Prostate gland (tissue), 2 donors: ENCODE measurements at regions not wholly inside any gene's neighbourhood (a gene's known extent, or its start where the extent isn't known, plus 50 kb on each side); places are given as distances from the start of the nearest gene placed in this dataset.

Source experiments
- POLR2A ChIP-seq: fragments of 450-650 bp; IDR thresholded peaks from one replicate; pipeline ENCODE4 v1.6.1; 2016; ENCODE audit warnings: antibody characterized with exemption, mild to moderate bottlenecking
- POLR2AphosphoS5 ChIP-seq: sonication (generic); formaldehyde crosslinking; IDR thresholded peaks from one replicate; pipeline ENCODE4 v1.6.1; 2017; ENCODE audit warnings: antibody characterized with exemption
- TF ChIP-seq, protein P1 (sequence below), 4 experiments: fragments of 200-600 bp in 2 of 4; fragments of 450-650 bp in 2 of 4; sonication (generic) in 2 of 4; IDR thresholded peaks; 1 replicate in 3 of 4; 2 replicates in 1 of 4; pipeline ENCODE4 v1.5.1; 2016 to 2019; ENCODE audit warnings: antibody characterized with exemption in 4 of 4, mild to moderate bottlenecking in 2 of 4, moderate library complexity in 2 of 4

DNA sequence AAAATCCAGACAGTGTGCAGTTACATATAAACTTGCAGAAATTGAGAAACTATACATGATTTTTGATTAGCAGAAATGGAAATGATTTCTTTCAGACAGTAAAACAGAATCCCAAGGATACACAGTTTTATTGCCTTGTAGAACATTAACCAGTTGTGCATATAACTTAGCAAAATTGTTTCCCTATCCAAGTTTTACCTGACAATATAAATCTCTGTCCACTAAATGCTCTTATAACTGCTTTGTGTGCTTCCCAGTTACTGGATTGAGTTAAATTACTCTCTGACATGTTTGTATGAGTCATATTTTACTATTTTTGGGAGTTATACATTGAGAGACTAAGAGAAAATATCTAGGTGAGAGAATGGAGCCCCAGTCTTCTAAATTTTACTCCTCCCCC lies 563.4 kb downstream of the SH2D4B start:
- TF ChIP-seq, protein P1, sequence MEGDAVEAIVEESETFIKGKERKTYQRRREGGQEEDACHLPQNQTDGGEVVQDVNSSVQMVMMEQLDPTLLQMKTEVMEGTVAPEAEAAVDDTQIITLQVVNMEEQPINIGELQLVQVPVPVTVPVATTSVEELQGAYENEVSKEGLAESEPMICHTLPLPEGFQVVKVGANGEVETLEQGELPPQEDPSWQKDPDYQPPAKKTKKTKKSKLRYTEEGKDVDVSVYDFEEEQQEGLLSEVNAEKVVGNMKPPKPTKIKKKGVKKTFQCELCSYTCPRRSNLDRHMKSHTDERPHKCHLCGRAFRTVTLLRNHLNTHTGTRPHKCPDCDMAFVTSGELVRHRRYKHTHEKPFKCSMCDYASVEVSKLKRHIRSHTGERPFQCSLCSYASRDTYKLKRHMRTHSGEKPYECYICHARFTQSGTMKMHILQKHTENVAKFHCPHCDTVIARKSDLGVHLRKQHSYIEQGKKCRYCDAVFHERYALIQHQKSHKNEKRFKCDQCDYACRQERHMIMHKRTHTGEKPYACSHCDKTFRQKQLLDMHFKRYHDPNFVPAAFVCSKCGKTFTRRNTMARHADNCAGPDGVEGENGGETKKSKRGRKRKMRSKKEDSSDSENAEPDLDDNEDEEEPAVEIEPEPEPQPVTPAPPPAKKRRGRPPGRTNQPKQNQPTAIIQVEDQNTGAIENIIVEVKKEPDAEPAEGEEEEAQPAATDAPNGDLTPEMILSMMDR (IDR thresholded peaks at IDR 0.05), result no peak
- no peak for TF ChIP-seq POLR2A
- no peak for TF ChIP-seq POLR2AphosphoS5
